GM12872 (cell line): ENCODE measurements at regions not wholly inside any gene's neighbourhood (a gene's known extent, or its start where the extent isn't known, plus 50 kb on each side); places are given as distances from the start of the nearest gene placed in this dataset.

ENCODE experiments used
- CTCF ChIP-seq: IDR thresholded peaks from 3 replicates; pipeline ENCODE4 v1.5.1; 2011; ENCODE audit warnings: low read depth, mild to moderate bottlenecking, low read length, moderate library complexity; ENCODE audit not compliant: insufficient read depth

DNA sequence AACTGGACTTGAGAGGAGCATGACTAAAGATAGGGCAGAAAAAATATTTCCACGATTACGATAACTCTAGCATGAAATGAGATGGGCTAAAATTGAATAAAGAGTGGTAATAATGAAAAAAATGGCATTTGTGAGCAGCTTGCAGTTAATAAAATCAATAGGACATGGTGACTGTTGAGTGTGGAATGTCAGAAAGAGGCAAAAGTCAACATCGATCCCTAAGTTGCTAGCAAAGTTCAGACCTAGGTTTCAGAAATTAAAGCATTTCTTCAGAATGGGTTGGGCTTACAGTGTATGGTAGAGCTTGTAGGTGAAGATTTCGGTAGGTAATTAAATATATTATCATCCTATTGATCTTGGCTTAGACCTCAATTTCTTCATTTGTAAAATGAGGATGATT, 656.7 kb upstream of the NRG3 start:
- TF ChIP-seq CTCF = no peak

DNA sequence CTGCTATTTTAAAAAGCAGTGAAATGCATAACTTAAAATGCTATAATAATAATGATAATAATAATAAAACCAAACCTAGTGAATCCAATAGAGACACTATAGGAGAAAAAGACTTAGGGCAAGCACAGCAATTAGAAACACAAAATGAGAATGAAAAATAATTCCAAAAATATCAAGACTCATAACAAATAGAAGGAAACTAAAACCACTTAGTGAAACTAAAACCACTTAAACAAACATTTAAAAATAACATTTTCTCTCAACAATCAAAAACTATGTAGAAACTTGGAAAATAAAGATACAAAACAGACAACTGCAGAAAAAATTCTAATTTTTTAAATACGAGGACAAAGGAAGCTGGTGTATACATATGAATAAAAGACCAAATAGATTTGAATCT, 655.2 kb upstream of the NRG3 start:
- TF ChIP-seq CTCF = no peak

GRCh38 chr10:81248886-81249285, 626.1 kb upstream of the NRG3 start:
- no peak for TF ChIP-seq CTCF

DNA sequence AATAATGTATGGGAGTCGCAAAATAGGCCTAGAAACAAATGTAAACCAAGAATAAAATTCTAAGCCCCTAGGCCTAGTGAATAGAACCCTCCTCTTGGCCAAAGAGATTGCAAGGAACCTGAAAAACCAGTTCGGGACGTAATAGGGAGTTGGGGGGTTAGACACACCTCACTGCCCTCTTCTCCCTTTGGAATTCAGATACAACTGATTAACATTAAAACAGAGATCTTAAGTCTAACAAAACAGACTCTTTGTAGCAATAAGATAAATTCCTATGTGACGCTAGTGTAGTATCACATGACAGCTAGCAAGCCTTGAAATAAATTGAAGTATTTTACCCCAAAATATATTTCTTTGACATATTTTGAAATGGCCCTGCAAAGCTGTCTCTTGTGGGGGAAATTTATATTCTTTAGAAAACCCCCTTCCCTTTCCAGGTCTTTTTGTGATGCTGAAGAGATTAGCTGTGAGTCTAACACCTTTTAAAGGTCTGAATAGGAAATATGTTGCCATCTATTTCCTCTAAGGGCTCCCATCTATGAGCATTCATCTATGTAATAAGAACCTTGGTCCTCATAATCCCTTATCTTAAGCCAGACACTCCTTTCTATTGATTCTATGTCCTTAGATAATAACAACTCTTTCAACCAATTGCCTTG, 623.4 kb upstream of the NRG3 start:
- no peak for TF ChIP-seq CTCF

- no peak for TF ChIP-seq CTCF
These were observed 604.9 kb upstream of the NRG3 start for GRCh38 chr10:81270051-81270450.

- TF ChIP-seq CTCF = no peak
These were observed 594.2 kb upstream of the NRG3 start for GRCh38 chr10:81280497-81281479.

- no peak for TF ChIP-seq CTCF
These were observed 586.5 kb upstream of the NRG3 start for GRCh38 chr10:81288544-81288943.
